HG02623 (cell line): ENCODE measurements at regions not wholly inside any gene's neighbourhood (a gene's known extent, or its start where the extent isn't known, plus 50 kb on each side); places are given as distances from the start of the nearest gene placed in this dataset.
"Not testable (repeated sequence)": the region's sequence is repeated elsewhere in the genome, so short reads cannot be mapped to it uniquely, and the experiment has no call there.

Source experiments
- ATAC-seq: cut with Tn5 transposase; IDR thresholded peaks from one replicate; pipeline ENCODE4 v1.9.1; 2021; ENCODE audit warnings: moderate library complexity; ENCODE audit not compliant: unreplicated experiment

DNA sequence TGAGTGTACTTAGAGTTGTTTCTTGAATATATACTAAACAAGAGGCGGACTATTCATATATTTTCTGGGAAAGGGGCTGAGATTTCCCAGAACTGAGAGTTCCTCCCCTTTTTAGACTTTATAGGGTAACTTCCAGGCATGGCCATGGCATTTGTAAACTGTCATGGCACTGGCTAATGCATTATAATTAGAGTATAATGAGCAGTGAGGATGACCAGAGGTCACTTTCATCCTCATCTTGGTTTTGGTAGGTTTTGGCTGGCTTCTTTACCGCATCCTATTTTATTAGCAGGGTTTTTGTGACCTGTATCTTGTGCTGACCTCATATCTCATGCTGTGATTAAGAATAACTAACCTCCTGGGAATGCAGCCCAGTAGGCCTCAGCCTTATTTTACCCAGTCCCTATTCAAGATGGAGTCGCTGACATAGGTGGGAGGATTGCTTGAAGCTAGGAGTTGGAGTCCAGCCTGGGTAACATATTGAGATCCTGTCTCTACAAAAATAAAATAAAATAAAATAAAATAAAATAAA is 91.4 kb downstream of the MOBP start:
- ATAC-seq = no peak

DNA sequence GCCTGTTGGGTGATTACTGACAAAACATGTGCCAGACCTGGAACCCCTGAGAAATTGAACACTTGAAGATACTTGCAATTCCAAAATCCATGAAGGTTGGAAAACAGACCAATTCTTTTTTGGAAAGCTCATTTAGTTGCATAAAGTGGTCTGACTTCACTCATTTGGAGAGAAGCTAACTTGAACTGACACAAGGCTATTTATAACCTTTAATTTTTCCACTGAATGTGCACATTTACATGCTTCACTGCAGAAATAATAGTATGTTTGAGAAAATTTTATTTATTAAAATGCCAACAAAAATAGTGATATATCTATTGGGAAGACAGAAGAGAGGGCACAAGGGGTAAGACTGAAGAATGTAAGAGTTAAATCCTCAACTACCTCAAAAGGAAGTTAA is 92.1 kb downstream of the MOBP start:
- ATAC-seq = no peak

DNA sequence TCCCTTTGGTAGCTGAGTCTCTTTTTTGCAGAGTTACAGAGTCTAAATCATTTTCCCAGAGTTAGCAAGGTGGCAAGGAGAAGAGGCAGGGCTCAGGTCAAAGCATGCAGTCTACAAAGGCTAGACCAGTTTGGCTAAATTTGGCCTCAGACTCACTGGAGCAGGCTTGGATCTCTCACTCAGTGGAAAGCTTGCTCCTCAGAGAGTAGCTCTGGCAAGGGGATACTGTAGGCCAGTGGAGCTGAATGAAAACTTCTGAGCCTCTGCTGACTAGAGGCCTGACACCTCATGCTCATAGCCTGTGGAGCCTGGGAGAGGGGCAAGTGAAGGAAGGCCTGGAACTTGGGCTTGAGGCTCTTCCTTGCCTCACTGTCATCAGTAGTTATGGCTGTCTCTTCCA is 101.0 kb downstream of the MOBP start:
- no peak for ATAC-seq

DNA sequence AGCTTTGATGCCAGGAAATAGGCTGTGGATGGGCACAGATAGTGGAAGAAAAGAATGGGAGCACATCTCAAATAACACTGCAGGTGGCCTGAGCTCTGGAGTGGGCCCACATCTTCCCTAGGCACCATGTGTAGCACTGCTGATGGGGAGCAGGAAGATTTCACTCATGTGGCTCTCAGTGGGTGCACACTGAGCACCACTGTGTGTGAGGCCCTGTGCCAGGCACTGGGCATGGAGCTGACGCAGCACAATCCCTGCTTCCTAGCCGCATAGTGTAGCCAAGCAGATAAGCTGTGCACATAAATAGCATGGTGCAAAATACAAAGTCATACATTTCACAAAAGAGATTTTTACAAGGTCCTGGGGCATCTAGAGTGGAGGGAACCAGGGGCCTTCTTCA is 101.6 kb downstream of the MOBP start:
- ATAC-seq = no peak

DNA sequence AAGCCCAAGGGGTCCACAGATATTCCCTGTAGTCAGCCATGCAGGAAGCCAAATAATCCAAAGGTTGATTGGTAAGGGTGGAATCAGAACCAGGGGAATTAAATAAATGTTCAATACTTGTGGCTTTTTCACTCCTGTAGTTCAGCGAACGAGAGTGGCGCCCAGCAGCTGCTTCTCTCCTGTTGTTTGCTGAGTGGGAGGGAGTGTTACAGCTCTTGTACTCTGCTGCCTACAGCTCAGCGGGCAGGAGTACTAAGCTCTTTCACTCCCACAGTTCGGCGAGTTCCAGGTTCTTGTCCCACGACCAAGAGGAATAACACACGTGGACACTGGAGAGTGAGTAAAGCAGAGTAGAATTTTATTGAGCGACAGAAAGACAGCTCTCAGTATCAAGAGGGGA is 105.9 kb downstream of the MOBP start:
- ATAC-seq = no peak

DNA sequence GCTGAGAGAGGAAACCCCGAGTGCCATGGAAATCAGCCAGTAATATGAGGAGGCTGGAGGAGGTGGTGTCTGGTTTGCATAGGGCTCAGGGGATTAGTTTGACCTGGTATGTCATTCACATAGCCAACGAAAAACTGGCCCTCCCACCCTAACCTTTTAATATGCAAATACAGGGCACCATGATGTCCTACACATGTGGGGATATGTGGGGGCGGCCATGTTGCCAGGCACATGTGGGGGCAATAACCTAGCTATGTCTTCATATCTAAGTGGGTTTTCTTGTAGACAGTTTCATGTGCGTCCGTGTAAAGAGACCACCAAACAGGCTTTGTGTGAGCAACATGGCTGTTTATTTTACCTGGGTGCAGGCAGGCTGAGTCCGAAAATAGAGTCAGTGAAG is 110.1 kb downstream of the MOBP start:
- ATAC-seq = no peak

DNA sequence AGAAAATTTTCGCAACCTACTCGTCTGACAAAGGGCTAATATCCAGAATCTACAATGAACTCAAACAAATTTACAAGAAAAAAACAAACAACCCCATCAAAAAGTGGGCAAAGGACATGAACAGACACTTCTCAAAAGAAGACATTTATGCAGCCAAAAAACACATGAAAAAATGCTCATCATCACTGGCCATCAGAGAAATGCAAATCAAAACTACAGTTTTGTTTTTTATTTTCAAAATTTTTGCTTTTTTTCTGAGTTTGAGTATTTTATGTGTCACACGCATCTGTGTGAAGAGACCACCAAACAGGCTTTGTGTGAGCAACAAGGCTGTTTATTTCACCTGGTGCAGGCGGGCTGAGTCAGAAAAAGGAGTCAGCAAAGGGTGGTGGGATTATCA is 118.7 kb downstream of the MOBP start:
- ATAC-seq = not testable (repeated sequence)

DNA sequence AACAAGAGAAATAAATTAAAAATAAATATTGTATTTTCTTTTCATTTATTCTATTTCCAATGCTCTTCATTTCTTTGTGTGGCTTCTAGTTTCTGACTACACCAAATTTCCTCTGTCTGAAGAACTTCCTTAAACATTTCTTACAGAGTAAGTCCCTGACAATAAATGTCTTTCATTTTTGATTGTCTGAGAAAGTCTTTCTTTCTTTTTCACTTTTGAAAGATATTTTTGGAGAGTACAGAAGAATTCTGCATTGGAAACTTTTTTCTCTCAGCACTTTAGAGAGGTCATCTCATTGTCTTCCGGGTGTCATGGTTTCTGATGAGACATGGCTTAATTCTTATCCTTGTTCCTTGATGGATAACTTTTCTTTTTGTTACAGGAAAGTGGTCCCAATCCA is 119.6 kb downstream of the MOBP start:
- ATAC-seq = no peak

DNA sequence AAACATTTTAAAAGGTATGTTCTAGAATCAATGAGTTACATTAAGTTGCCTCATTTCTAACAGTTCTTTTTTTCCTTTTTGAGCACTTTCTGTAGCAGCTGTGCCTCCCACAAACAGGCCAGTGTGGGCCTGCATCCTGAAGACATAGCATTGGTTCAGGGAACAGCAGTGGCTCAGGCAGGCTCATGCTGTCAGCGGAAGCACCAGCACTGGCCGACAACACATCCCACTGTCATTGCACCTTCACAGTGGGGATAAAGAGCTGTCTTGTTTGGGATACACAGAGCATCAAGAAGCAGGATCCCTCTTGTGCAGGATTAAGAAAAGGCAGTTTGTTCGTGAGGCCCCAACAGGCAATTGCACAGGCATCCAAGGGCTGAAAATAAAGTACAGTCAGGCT is 123.3 kb downstream of the MOBP start:
- no peak for ATAC-seq

DNA sequence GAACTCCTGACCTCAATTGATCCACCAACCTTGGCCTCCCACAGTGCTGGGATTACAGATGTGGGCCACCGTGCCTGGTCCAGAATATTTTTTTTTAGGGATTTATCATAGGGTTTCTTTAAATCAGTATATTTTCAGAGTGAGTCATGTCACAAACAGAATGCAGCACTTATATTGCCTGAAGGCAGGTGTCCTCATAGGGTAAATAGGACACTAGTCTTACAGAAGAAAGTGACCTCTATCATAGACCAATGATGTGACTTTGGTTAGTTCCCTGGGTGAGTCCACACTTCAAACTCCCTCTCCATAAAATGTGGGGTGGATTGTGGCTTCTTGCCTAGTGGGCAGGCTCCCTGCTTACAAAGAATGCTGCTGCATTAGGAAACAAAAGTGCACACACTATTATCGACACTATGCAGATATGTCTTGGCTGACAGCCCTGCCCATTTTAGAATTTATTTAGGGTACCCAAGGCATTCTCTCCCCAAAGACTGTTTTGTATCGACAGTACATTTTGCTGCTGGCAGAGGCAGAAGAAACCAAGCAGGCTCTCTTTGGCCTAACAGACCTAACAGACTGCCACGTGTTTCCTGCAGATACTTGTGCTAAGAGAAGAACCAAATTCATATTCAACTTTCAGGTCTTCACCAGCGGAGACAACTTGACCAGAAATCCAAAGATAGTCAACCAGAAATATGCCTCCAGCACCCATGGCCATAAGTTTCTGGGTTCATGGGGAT is 125.0 kb downstream of the MOBP start:
- no peak for ATAC-seq

DNA sequence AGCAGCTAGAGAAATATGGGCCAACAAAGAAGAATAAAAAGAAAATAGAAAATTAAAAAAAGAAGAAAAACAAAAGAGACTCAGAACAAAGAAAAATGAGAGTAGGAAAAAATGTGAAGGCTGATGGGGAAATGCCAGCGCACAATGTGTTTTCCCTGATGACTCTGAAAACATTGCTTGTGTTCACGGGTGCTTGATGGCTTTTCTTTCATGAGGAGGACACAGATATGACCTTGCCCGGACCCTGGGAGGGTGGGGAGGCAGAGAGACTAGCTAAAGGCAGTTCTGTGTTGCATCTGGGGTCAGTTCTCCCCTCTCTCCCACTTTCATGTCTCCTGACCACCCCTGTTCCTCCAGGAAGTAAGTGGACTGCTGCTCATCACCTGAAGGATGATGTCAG is 125.9 kb downstream of the MOBP start:
- ATAC-seq = no peak

DNA sequence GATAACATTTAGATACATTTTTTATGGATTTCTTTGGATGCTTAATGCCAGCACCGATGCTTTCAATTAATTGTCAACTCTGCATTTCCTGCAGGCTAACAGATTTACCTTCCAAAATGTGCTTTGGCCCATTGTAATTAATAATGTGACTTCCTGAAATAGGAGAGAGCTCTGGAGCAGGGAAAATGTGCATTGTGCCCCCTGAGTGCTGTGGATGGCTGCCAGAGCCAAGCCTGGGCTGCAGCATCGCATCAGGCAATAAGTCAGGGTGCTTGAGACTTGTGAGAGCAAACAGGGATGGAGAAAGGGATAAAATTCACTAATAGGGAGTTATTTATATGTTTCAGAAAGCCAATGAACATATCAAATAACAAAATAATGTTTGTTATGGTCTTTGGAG is 133.8 kb downstream of the MOBP start:
- ATAC-seq = no peak

DNA sequence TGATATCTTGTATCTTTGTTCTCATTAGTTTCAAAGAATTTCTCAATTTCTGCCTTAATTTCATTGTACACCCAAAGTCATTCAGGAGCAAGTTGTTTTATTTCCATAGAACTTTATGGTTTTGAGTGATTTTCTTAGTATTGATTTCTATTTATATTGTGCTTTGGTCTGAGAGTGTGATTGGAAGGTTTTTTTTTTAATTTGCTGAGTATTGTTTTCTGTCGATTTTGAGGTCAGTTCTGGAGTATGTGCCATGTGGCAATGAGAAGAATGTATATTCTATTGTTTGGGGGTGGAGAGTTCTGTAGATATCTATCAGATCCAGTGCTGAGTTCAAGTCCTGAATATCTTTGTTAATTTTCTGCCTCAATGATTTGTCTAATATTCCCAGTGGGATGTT is 138.4 kb downstream of the MOBP start:
- ATAC-seq = no peak

DNA sequence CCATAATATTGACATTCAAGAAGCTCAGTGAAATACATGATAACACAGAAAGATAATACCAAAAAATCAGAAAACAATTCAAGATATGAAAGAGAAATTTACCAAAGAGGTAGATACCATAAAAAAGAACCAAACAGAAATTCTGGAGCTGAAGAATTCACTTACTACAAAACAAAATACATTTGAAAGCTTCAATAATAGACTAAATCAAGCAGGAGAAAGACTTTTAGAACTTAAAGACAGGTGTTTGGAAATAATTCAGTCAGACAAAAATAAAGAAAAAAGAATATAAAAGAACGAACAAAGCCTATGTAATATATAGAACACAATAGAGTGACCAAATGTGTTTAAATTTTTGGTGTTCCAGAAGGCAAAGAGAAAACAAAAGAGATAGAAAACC is 158.7 kb downstream of the MOBP start:
- no peak for ATAC-seq

DNA sequence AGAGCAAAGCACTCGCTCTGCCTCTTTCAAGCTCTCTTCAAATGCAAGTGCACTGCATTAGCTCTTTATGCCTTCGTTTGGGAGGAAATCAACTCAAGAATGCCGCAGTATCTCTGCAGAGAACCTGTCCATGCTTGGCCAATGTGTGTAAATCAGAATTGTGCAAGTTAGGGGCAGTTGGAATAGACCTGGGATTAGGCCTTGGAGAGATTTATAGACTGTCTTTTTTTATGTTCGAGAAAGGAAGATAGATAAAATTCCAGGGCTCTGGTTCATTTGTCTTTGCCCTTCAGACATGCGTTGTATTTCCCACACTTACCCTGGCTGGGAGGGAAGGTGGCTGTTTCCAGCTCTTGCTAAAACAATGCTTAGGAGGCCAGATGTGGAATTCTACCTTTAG is 163.7 kb downstream of the MOBP start:
- no peak for ATAC-seq

DNA sequence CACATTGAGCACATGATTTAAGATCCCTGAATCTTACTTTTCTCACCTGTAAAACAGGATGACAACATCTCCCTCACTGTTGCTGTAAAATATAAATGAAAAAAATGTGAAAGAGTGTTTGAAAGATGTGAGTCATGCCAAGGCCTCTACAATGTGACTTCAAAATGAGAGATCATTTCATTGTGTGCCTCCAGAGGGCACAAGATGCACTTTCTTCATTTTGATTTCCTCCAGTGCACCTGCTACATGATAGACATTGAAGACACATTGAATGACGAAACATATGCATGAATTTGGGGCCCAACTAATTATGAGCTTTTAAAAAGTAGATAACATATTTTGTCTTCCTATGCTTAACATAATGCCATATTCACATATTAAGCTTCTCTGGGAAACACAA is 170.3 kb downstream of the MOBP start:
- ATAC-seq = no peak

DNA sequence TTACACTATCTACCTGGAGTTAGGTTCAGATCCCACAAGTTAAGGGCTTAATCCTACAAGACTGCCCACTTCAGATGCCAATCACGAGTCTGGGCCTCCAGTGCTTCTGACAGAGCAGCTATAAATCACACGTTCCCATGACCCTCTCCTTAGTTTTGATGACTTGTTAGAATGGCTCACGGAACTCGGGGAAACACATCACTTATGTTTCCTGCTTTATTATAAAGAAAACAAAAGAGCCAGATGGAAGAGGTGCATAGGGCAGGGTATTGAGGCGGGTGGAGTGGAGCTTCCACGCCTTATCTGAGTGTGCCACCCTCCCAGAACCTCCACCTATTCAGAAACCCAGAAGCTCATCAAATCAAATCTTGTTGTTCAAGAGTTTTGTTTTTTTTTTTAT is 170.8 kb downstream of the MOBP start:
- ATAC-seq = no peak

DNA sequence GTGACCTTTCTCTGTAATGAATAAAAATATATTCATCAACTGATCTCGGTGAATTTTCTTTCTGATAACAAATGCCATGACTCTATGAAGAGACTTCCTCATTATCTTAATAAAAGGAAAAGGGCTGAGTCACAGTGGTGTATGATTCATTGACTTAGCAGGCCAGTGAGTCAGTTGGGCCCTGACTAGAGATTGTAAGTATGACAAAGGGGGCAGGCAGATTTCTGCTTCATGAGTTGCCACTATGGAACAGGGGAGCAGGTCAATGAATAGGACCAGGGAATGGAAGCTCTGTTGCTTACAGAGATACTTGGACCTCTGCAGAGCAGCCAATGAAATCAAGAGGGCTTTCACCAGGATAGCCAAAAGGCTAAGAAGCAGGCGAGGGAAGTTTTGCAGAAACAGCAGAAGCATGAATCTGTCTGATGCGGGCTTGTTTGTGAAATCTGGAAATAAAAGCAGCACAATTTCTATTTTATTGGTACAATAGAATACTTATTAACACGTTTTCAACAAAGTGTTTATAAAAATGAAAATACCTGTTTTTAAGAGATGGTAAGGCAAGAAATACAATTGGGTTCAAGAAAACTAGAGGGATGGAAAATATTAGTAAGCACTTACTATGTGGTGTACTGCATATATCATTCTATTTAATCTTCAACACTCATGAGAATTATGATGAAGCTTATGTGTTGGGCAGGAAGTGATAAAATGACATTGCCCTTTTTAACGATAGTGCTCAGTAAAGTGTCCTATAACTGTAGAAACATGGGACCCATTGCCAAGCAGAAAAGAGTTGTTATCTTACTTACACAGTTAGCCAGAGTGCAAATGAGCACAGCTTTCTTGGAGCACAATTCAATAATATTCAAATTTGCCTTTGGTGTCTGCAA is 169.8 kb upstream of the MYRIP start:
- ATAC-seq = no peak

DNA sequence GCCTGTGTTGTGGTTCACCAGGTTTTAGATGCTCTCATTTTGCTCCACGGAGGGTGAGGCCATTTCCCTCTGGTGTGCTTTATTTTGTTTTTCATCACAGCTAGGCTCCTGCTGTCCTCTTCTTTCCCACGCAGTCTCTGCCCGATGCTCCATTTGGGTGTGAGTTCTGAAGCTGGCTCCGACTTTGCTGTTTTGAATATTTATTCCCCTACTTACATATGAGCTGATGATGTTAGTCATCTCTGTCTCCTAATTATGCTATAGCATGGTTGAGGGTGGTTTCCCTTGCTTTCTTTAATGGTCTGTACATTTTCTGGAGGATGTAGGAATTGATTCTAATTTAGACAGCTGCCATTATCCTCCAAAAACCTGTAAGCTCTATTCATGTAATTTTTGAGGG is 168.1 kb upstream of the MYRIP start:
- ATAC-seq = no peak

DNA sequence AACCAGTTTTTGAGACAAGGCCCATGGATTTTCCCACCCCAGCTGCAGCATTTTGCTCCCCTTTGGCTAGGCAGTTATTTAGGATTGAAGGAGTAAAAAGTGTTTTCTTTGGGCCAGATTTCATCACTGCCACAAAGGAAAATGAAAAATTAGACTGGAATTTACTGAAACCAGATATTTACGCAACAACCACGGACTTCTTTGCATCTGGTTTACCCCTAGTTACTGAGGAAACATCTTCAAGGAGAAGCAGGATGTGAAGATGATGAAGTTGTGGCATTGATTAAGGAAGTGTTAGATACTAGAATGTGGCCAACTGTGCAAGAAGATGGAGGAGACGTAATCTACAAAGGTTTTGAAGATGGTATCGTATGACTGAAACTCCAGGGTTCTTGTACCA is 165.2 kb upstream of the MYRIP start:
- no peak for ATAC-seq

DNA sequence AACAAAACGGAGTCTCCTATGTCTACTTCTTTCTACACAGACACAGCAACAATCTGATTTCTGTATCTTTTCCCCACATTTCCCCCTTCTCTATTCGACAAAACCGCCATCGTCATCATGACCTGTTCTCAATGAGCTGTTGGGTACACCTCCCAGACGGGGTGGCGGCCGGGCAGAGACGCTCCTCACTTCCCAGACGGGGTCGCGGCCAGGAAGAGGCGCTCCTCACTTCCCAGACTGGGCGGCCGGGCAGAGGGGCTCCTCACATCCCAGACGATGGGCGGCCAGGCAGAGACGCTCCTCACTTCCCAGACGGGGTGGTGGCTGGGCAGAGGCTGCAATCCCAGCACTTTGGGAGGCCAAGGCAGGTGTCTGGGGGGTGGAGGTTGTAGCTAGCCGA is 158.2 kb upstream of the MYRIP start:
- ATAC-seq = not testable (repeated sequence)
